ENCODE measurements at regions not wholly inside any gene's neighbourhood (a gene's known extent, or its start where the extent isn't known, plus 50 kb on each side); places are given as distances from the start of the nearest gene placed in this dataset.

- Histone ChIP-seq H3K9me3 (ENCODE audit: low read depth, low read length, poor library complexity, severe bottlenecking) (no peaks in the 10 kb centered on the region), H3K4me3 (ENCODE audit: low read depth, low read length, poor library complexity, severe bottlenecking) (no peak overlapping the region), H3K27ac (ENCODE audit: low read depth, low read length, poor library complexity, severe bottlenecking) (no peak overlapping the region), H3K27me3 (replicated peaks; ENCODE audit: insufficient read depth, low read depth, low read length, poor library complexity) (no peaks in the 10 kb centered on the region), H3K36me3 (ENCODE audit: insufficient read depth, low read length, poor library complexity, severe bottlenecking) (no peaks in the 10 kb centered on the region), H3K4me1 (ENCODE audit: insufficient read depth, low read length, poor library complexity, severe bottlenecking) (no peaks in the 10 kb centered on the region)
- ChIA-PET CTCF (no interaction called here), POLR2A (ENCODE audit: low non-redundant PET) (no interaction called here)
- TF ChIP-seq CTCF (conservative IDR thresholded peaks at IDR 0.05; ENCODE audit: low read depth, low read length) (no peak), EZH2 (IDR thresholded peaks at IDR 0.05; ENCODE audit: borderline replicate concordance, low read depth, low read length, poor library complexity, severe bottlenecking) (no peak)
- BruUV-seq (replicated peaks), result no TSS peak
- intact Hi-C loops (cut with micrococcal nuclease; ENCODE audit: unreplicated experiment), result no loop called here
- DNase-seq (ENCODE audit: low spot score), result no peak
Measured at GRCh38 chr6:120164531-120164930, 815.0 kb upstream of the MAN1A1 start.

- Histone ChIP-seq H3K27me3 (replicated peaks; ENCODE audit: insufficient read depth, low read depth, low read length, poor library complexity) (no peaks in the 10 kb centered on the region), H3K36me3 (ENCODE audit: insufficient read depth, low read length, poor library complexity, severe bottlenecking) (no peaks in the 10 kb centered on the region), H3K27ac (ENCODE audit: low read depth, low read length, poor library complexity, severe bottlenecking) (no peak overlapping the region), H3K9me3 (ENCODE audit: low read depth, low read length, poor library complexity, severe bottlenecking) (no peaks in the 10 kb centered on the region), H3K4me1 (ENCODE audit: insufficient read depth, low read length, poor library complexity, severe bottlenecking) (no peaks in the 10 kb centered on the region), H3K4me3 (ENCODE audit: low read depth, low read length, poor library complexity, severe bottlenecking) (no peak overlapping the region)
- intact Hi-C loops (cut with micrococcal nuclease; ENCODE audit: unreplicated experiment), result no loop called here
- DNase-seq (ENCODE audit: low spot score), result no peak
- BruUV-seq (replicated peaks), result no TSS peak
- ChIA-PET CTCF (no interaction called here), POLR2A (ENCODE audit: low non-redundant PET) (no interaction called here)
- no peak for TF ChIP-seq EZH2 (IDR thresholded peaks at IDR 0.05; ENCODE audit: borderline replicate concordance, low read depth, low read length, poor library complexity, severe bottlenecking)
- TF ChIP-seq CTCF (conservative IDR thresholded peaks at IDR 0.05; ENCODE audit: low read depth, low read length), result no peak
Measured at GRCh38 chr6:120157873-120158272, 808.3 kb upstream of the MAN1A1 start.

DNA sequence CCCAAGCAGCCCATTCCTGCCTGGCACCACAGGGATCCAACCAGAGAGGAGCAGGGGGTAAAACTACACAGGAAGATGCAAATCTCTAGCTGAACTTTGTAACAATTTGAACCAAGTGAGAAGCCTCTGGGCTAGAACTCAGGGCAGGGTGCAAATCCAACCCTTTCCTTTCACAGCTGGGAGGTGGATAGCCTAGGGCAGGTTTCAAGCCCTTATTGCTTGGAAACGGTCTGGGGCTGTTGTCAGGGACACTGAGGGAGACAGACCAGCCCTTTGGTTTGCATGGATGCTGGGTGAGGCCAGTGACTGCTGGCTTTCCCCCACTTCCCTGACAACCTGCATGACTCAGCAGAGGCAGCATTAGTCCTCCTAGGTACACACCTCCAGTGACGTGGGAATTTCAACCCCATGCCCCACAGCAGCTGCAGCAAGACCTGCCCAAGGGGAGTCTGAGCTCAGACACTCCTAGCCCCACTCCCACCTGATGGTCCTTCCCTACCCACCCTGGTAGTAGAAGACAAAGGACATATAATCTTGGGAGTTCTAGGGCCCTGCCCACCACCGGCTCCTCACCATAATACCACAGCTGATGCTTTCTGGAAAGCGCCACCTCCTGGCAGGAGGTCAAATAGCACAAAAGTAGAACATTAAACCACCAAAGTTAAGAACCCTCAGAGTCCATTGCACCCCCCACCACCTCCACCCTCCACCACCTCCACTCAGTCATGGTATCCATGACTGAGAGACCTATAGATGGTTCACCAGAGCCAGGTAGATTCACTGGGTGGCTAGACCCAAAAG lies 797.7 kb upstream of the MAN1A1 start:
- no peak for DNase-seq (ENCODE audit: low spot score)
- POLR2A ChIA-PET (ENCODE audit: low non-redundant PET), result no interaction called here
- intact Hi-C loops (cut with micrococcal nuclease; ENCODE audit: unreplicated experiment), result no loop called here

More for the DNA sequence above, 797.7 kb upstream of the MAN1A1 start:
- BruUV-seq (replicated peaks), result no TSS peak
- H3K27ac ChIP-seq (ENCODE audit: low read depth, low read length, poor library complexity, severe bottlenecking), result no peak overlapping the region
- CTCF ChIA-PET, result no interaction called here
- TF ChIP-seq EZH2 (IDR thresholded peaks at IDR 0.05; ENCODE audit: borderline replicate concordance, low read depth, low read length, poor library complexity, severe bottlenecking) (no peak), CTCF (conservative IDR thresholded peaks at IDR 0.05; ENCODE audit: low read depth, low read length) (peak; percentile 33; the same call in 1 of the 2 replicates)
- no peaks in the 10 kb centered on the region for H3K9me3 ChIP-seq (ENCODE audit: low read depth, low read length, poor library complexity, severe bottlenecking)
- H3K4me3 ChIP-seq (ENCODE audit: low read depth, low read length, poor library complexity, severe bottlenecking), result no peak overlapping the region
- no peaks in the 10 kb centered on the region for H3K27me3 ChIP-seq (replicated peaks; ENCODE audit: insufficient read depth, low read depth, low read length, poor library complexity)
- no peaks in the 10 kb centered on the region for H3K36me3 ChIP-seq (ENCODE audit: insufficient read depth, low read length, poor library complexity, severe bottlenecking)
- no peaks in the 10 kb centered on the region for H3K4me1 ChIP-seq (ENCODE audit: insufficient read depth, low read length, poor library complexity, severe bottlenecking)
